NB4 (cell line): ENCODE measurements at regions not wholly inside any gene's neighbourhood (a gene's known extent, or its start where the extent isn't known, plus 50 kb on each side); places are given as distances from the start of the nearest gene placed in this dataset.

ENCODE experiments used
- DNase-seq: peaks from one replicate; pipeline ENCODE4 v3.0.0; 2010; ENCODE audit warnings: low read depth
- H3K4me3 ChIP-seq: one replicate; pipeline ENCODE4 v1.5.1; 2011; ENCODE audit warnings: mild to moderate bottlenecking, low read depth, low read length, moderate library complexity
- MYC ChIP-seq: IDR thresholded peaks from 2 replicates; pipeline ENCODE4 v1.6.1; 2011; ENCODE audit warnings: low read depth, low read length
- POLR2A ChIP-seq: IDR thresholded peaks from 2 replicates; pipeline ENCODE4 v1.6.1; 2011; ENCODE audit warnings: mild to moderate bottlenecking; ENCODE audit not compliant: insufficient read length; ENCODE audit errors: extremely low read depth
- TF ChIP-seq, protein P1 (sequence below): IDR thresholded peaks from one replicate; pipeline ENCODE4 v1.5.1; 2012; ENCODE audit warnings: low read depth, low read length
- TF ChIP-seq, protein P2 (sequence below): IDR thresholded peaks from 2 replicates; pipeline ENCODE4 v1.6.1; 2011; ENCODE audit warnings: low read depth, low read length

DNA sequence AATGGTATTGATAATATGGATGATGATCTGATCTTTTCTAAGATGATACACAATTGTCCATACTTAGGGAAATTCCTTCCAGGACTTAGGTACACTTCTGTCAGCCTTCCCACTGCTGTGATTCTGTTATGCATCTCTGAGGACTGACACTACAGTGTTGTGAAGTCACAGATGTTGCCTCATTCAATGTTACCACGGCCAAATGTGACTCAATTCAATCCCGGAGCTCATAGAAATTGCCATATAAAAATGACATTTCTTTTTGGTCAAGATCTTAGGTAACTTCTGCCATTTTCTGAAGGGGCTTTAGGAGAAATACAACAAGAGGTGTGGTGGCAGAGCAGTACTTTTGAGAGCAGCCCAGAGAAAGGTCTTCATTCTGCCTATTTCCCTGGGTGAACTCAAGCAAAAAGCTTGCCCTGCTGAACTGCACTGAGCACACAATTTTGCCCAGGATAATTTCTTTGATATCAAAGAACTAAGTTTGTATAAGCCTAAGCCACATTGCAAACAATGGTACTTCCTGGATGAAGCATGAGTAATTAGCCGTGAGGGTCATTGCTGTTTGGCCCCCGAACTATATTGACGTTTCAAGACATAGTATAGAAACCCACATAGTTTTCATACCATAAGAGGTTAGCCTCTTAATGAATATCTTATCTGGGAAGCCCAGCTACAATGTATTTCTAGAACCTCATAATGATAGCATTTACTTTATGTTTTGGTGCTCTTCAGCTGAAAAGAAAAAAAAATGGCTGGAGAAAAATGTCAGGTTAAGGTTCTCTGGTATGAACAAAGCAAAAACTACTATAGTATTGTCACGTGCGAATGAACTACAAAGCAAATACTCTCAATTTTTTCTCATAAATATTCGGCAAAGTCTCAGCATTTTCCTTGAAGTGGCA lies 437.4 kb downstream of the MEIS1 start:
- no peak for DNase-seq
- TF ChIP-seq POLR2A (no peak), MYC (no peak)
- TF ChIP-seq, protein P1, sequence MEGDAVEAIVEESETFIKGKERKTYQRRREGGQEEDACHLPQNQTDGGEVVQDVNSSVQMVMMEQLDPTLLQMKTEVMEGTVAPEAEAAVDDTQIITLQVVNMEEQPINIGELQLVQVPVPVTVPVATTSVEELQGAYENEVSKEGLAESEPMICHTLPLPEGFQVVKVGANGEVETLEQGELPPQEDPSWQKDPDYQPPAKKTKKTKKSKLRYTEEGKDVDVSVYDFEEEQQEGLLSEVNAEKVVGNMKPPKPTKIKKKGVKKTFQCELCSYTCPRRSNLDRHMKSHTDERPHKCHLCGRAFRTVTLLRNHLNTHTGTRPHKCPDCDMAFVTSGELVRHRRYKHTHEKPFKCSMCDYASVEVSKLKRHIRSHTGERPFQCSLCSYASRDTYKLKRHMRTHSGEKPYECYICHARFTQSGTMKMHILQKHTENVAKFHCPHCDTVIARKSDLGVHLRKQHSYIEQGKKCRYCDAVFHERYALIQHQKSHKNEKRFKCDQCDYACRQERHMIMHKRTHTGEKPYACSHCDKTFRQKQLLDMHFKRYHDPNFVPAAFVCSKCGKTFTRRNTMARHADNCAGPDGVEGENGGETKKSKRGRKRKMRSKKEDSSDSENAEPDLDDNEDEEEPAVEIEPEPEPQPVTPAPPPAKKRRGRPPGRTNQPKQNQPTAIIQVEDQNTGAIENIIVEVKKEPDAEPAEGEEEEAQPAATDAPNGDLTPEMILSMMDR: no peak
- TF ChIP-seq, protein P2, sequence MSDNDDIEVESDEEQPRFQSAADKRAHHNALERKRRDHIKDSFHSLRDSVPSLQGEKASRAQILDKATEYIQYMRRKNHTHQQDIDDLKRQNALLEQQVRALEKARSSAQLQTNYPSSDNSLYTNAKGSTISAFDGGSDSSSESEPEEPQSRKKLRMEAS: no peak
- H3K4me3 ChIP-seq: no peak overlapping the region

- no peak overlapping the region for H3K4me3 ChIP-seq
- DNase-seq: no peak
- TF ChIP-seq POLR2A: no peak
These were observed 438.2 kb downstream of the MEIS1 start for GRCh38 chr2:66872986-66873754.

DNA sequence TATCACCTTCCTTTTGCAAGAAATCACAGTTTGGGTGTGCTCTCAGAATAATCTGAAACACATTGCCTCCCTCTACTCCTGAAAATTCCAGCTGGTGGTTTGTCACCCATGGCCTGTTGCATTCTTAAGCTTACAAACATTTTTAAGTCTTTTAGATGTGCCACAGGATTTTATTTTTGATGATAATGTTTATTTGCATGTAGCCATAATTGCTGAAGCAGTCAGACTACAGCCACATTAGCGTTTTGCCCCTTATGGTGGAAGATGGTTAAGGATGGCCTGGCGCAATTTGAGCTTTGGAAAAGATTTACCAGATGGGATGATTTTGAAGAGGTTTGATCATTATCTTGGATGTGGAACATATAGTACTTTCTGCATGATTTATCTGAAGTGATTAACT lies 439.5 kb downstream of the MEIS1 start:
- no peak for TF ChIP-seq MYC
- TF ChIP-seq, protein P1: no peak
- TF ChIP-seq, protein P2: no peak
- TF ChIP-seq POLR2A: no peak
- DNase-seq: no peak
- H3K4me3 ChIP-seq: no peak overlapping the region

GRCh38 chr2:66875941-66876462 lies 441.1 kb downstream of the MEIS1 start:
- no peak overlapping the region for H3K4me3 ChIP-seq

DNA sequence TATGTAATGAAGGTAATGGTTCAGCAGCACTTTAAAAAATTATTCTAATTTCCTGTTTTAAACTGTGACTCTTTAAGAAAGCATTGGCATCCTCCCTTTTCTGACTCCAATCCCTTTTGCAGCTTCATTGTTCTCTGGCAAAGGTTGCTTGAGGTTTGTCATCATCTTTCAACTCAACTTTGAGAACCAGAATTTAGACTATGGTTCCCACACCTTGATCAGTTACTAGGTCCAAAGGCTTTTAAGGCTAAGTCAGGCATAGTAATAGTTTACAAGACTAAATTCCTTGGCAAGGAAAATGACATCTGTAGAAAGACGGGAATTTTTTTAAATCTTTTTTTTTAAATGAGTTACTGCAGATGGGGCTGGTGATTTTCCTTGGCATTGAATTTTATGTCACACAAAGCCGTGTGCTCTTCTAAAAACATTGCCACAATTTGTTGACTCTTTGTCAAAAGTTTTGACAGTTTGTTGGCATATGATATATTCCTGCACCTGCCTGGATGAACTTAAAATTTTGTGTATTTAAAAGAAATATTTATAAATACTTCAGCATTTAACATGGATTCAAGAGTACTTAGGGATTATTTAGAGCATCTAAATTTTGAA lies 451.0 kb downstream of the MEIS1 start:
- DNase-seq: no peak
- H3K4me3 ChIP-seq: no peak overlapping the region
- TF ChIP-seq POLR2A (no peak), MYC (no peak)
- TF ChIP-seq, protein P2: no peak
- TF ChIP-seq, protein P1: no peak

More at GRCh38 chr2:66875941-66876462, 441.1 kb downstream of the MEIS1 start:
- DNase-seq: no peak
- TF ChIP-seq, protein P2: no peak
- TF ChIP-seq POLR2A (no peak), MYC (no peak)
- TF ChIP-seq, protein P1: no peak
